ENCODE measurements at regions not wholly inside any gene's neighbourhood (a gene's known extent, or its start where the extent isn't known, plus 50 kb on each side); places are given as distances from the start of the nearest gene placed in this dataset.

GRCh38 chr7:19939746-19940145, 166.3 kb upstream of the TMEM196 start:
- Mint-ChIP-seq H3K4me3 (ENCODE audit: low read depth) (no peak overlapping the region), H3K27ac (no peak overlapping the region), H3K4me1 (ENCODE audit: low read depth) (peaks cover 8% of the 10 kb centered on the region), H3K9me3 (ENCODE audit: low read depth) (peaks cover 9% of the 10 kb centered on the region), H3K36me3 (ENCODE audit: insufficient read depth) (peaks cover 1% of the 10 kb centered on the region), H3K27me3 (no peaks in the 10 kb centered on the region)
- no peak for DNase-seq (ENCODE audit: low spot score, unreplicated experiment)
- TF ChIP-seq CTCF (IDR thresholded peaks at IDR 0.05; ENCODE audit: unreplicated experiment): no peak

DNA sequence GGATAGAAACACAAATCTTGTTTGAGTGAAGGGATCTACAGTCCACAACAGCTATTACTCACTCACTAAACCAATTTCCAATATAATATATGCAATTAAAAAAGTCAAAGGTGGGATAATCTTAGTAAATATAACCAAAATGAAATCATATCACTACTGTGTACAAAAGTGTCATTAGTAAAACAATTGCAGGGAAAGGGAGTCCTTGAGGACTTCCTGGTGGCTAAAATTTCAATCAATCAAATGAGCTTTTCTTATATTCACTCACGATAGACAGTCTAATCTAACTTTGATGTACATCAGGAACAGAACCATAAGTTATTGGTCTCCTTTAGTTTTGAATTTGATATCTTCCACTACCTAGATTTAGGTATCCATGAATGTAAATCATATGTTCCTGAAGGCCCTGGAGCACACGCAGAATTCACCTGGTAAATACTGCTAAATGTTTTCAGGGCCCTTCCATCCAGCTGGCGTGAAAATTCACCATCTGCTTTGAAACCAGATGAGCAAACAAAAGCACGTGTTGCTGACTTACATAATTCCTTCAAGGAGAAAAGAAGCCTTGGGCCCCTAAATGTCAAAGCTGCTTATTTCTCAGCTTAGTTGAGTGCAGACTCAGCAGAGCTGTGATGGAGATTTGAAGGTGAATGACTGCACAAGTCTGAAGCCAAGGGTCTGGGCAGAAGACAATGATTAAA, 159.3 kb upstream of the TMEM196 start:
- TF ChIP-seq CTCF (IDR thresholded peaks at IDR 0.05; ENCODE audit: unreplicated experiment): no peak
- Mint-ChIP-seq H3K4me3 (ENCODE audit: low read depth) (no peak overlapping the region), H3K27me3 (no peaks in the 10 kb centered on the region), H3K36me3 (ENCODE audit: insufficient read depth) (peaks cover 1% of the 10 kb centered on the region), H3K4me1 (ENCODE audit: low read depth) (peaks cover 3% of the 10 kb centered on the region), H3K9me3 (ENCODE audit: low read depth) (peaks cover 11% of the 10 kb centered on the region), H3K27ac (no peak overlapping the region)
- no peak for DNase-seq (ENCODE audit: low spot score, unreplicated experiment)

DNA sequence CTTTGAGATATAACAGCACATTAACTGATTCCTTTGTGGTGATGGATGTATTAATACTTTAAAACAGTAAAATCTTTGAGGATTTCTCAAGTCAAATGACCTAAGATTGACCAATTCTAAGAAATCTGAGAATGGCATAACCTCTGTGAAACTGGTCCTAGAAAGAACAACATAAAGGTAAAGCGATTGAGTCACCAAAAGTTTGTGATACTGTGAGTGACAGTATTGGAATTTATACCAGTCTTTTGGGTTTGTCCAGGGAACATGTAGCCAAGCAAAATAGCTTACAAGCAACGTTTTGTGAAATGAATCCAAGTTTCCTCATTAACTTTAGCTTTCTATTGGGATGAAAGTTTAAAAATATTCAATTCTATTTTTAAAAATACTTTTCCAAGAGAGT, 157.4 kb upstream of the TMEM196 start:
- Mint-ChIP-seq H3K36me3 (ENCODE audit: insufficient read depth) (no peaks in the 10 kb centered on the region), H3K9me3 (ENCODE audit: low read depth) (peaks cover 7% of the 10 kb centered on the region), H3K27ac (no peak overlapping the region), H3K4me3 (ENCODE audit: low read depth) (no peak overlapping the region), H3K4me1 (ENCODE audit: low read depth) (peaks cover 3% of the 10 kb centered on the region), H3K27me3 (no peaks in the 10 kb centered on the region)
- no peak for DNase-seq (ENCODE audit: low spot score, unreplicated experiment)
- no peak for TF ChIP-seq CTCF (IDR thresholded peaks at IDR 0.05; ENCODE audit: unreplicated experiment)

- Mint-ChIP-seq H3K9me3 (ENCODE audit: low read depth) (peaks cover 7% of the 10 kb centered on the region), H3K36me3 (ENCODE audit: insufficient read depth) (no peaks in the 10 kb centered on the region), H3K4me3 (ENCODE audit: low read depth) (no peak overlapping the region), H3K27ac (no peak overlapping the region), H3K27me3 (no peaks in the 10 kb centered on the region), H3K4me1 (ENCODE audit: low read depth) (peaks cover 3% of the 10 kb centered on the region)
- no peak for TF ChIP-seq CTCF (IDR thresholded peaks at IDR 0.05; ENCODE audit: unreplicated experiment)
- no peak for DNase-seq (ENCODE audit: low spot score, unreplicated experiment)
Measured at GRCh38 chr7:19930051-19930450, 156.6 kb upstream of the TMEM196 start.

DNA sequence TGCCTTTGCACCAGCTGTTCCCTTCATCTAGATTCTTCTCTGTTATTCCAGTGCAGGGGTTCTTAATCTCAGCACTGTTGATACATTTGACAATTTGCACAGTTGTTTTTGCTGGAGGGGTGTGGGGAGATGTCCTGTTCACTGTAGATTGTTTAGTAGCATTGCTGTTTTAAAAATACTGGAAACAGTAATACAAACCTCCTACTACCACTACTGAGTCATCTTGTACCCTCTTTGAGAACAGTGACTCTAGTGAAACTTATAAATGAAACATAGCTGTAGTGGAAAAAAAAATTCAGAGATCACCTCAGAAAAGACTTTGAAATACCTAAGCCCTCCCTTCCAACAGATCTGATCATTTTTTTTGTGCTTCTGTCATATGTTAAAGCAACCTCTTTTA, 154.8 kb upstream of the TMEM196 start:
- no peak overlapping the region for H3K4me3 Mint-ChIP-seq (ENCODE audit: low read depth)
- DNase-seq (ENCODE audit: low spot score, unreplicated experiment): no peak
- H3K4me1 Mint-ChIP-seq (ENCODE audit: low read depth): peaks cover 3% of the 10 kb centered on the region
- no peaks in the 10 kb centered on the region for H3K36me3 Mint-ChIP-seq (ENCODE audit: insufficient read depth)
- H3K27me3 Mint-ChIP-seq: no peaks in the 10 kb centered on the region
- no peak overlapping the region for H3K27ac Mint-ChIP-seq
- peaks cover 4% of the 10 kb centered on the region for H3K9me3 Mint-ChIP-seq (ENCODE audit: low read depth)
- no peak for TF ChIP-seq CTCF (IDR thresholded peaks at IDR 0.05; ENCODE audit: unreplicated experiment)
